ENCODE measurements at regions not wholly inside any gene's neighbourhood (a gene's known extent, or its start where the extent isn't known, plus 50 kb on each side); places are given as distances from the start of the nearest gene placed in this dataset.
"Not testable (repeated sequence)": the region's sequence is repeated elsewhere in the genome, so short reads cannot be mapped to it uniquely, and the experiment has no call there.

DNA sequence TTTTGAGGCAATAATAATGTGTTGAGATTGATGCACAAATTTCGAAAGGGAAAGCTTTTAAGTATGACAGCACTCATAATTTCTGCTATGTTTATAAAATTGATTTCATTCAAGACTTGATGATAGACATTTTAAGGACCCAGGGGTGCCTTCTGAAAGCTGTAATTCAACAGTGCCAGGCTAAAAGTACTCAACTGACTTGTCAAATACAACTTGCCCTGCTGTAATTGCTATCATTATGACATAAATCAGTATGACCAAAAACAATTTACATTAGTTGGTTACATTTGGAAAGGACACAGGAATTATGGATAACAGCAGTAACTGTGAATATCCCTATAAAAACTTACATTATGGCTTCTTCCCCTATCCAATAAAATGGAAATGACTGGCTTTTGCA lies 178.9 kb downstream of the MMUT start:
- Mint-ChIP-seq H3K36me3 (ENCODE audit: low read depth) (no peaks in the 10 kb centered on the region), H3K4me3 (no peak overlapping the region), H3K27me3 (ENCODE audit: insufficient read depth) (no peaks in the 10 kb centered on the region), H3K27ac (no peak overlapping the region), H3K9me3 (0 out of 2 replicates have a peak, but pooled peaks cover 4% of the 10 kb centered on the region), H3K4me1 (ENCODE audit: low read depth) (no peaks in the 10 kb centered on the region)
- no peak for DNase-seq
- TF ChIP-seq, protein P1, sequence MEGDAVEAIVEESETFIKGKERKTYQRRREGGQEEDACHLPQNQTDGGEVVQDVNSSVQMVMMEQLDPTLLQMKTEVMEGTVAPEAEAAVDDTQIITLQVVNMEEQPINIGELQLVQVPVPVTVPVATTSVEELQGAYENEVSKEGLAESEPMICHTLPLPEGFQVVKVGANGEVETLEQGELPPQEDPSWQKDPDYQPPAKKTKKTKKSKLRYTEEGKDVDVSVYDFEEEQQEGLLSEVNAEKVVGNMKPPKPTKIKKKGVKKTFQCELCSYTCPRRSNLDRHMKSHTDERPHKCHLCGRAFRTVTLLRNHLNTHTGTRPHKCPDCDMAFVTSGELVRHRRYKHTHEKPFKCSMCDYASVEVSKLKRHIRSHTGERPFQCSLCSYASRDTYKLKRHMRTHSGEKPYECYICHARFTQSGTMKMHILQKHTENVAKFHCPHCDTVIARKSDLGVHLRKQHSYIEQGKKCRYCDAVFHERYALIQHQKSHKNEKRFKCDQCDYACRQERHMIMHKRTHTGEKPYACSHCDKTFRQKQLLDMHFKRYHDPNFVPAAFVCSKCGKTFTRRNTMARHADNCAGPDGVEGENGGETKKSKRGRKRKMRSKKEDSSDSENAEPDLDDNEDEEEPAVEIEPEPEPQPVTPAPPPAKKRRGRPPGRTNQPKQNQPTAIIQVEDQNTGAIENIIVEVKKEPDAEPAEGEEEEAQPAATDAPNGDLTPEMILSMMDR (IDR thresholded peaks at IDR 0.05): no peak

DNA sequence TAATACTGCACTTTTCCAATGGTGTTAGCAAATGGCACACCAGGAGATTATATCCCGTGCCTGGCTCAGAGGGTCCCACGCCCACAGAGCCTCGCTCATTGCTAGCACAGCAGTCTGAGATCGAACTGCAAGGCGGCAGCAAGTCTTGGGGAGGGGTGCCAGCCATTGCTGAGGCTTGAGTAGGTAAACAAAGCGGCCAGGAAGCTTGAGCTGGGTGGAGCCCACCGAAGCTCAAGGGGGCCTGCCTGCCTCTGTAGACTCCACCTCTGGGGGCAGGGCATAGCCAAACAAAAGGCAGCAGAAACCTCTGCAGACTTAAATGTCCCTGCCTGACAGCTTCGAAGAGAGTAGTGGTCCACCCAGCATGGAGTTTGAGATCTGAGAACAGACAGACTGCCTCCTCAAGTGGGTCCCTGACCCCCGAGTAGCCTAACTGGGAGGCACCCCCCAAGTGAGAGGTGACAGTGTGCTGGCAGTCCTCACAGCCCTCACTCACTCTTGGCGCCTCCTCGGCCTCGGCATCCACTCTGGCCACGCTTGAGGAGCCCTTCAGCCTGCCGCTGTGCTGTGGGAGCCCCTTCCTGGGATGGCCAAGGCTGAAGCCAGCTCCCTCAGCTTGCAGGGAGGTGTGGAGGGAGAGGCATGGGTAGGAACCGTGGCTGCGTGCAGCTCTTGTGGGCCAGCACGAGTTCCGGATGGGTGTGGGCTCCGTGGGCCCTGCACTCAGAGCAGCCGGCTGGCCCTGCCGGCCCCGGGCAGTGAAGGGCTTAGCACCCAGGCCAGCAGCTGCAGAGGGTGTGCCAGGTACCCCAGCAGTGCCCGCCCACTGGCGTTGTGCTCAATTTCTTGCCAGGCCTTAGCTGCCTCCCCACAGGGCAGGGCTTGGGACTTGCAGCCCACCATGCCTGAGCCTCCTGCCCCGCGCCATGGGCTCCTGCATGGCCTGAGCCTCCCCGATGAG lies 188.0 kb downstream of the MMUT start:
- not testable (repeated sequence) for H3K36me3 Mint-ChIP-seq (ENCODE audit: low read depth); H3K27me3 Mint-ChIP-seq (ENCODE audit: insufficient read depth); H3K9me3 Mint-ChIP-seq; H3K27ac Mint-ChIP-seq; DNase-seq; H3K4me3 Mint-ChIP-seq; H3K4me1 Mint-ChIP-seq (ENCODE audit: low read depth)

DNA sequence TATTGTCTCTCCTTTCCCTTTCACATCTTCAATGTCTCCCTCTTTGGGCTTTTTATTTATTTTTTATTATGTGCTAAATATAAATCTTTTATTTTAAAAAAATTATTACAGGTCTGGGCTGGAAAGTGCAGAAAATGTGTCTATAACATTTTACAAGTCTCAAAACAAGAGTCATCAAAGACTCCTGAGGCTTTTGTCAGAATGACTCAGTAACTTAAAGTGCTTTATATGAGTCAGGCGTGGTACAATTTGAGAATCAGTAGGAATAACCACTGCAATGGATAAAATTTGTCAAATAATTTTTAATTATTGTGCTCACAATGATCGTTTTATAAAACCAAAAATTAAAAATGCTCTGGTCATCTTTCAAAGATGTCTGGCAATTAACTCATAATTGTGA lies 193.9 kb downstream of the MMUT start:
- H3K27me3 Mint-ChIP-seq (ENCODE audit: insufficient read depth): peaks cover 3% of the 10 kb centered on the region
- H3K4me3 Mint-ChIP-seq: no peak overlapping the region
- DNase-seq: peak; percentile 48
- TF ChIP-seq, protein P1 (IDR thresholded peaks at IDR 0.05): no peak
- H3K4me1 Mint-ChIP-seq (ENCODE audit: low read depth): peaks cover 18% of the 10 kb centered on the region; the same call in 1 of the 2 replicates
- H3K36me3 Mint-ChIP-seq (ENCODE audit: low read depth): 0 out of 2 replicates have a peak, but pooled peaks cover 3% of the 10 kb centered on the region
- no peak overlapping the region for H3K27ac Mint-ChIP-seq
- peaks cover 5% of the 10 kb centered on the region; the same call in 1 of the 2 replicates for H3K9me3 Mint-ChIP-seq

DNA sequence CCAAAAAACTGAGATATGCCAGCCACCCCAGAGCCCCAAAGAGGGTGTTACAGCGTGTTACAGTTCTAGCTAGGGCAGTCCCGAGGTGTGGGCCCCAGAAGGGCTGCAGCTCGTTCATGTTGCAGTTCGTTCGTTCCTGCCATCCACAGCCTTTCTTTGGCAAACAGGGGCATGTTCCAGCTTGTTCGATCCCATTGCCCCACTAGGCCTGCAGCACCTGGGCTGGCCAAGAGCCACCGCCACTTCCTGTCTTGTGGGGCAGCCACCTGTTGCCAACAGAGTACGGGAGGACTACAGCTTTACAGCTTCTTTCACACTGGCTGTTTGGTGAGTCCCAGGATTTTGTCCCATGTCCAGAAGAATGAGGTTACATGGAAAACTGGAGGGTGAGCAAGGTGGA lies 198.1 kb downstream of the MMUT start:
- H3K4me1 Mint-ChIP-seq (ENCODE audit: low read depth): peaks cover 16% of the 10 kb centered on the region
- H3K27me3 Mint-ChIP-seq (ENCODE audit: insufficient read depth): peaks cover 3% of the 10 kb centered on the region
- no peak overlapping the region for H3K4me3 Mint-ChIP-seq
- H3K9me3 Mint-ChIP-seq: peaks cover 5% of the 10 kb centered on the region; the same call in 1 of the 2 replicates
- H3K36me3 Mint-ChIP-seq (ENCODE audit: low read depth): 0 out of 2 replicates have a peak, but pooled peaks cover 3% of the 10 kb centered on the region
- TF ChIP-seq, protein P1 (IDR thresholded peaks at IDR 0.05): no peak
- H3K27ac Mint-ChIP-seq: no peak overlapping the region
- DNase-seq: no peak

DNA sequence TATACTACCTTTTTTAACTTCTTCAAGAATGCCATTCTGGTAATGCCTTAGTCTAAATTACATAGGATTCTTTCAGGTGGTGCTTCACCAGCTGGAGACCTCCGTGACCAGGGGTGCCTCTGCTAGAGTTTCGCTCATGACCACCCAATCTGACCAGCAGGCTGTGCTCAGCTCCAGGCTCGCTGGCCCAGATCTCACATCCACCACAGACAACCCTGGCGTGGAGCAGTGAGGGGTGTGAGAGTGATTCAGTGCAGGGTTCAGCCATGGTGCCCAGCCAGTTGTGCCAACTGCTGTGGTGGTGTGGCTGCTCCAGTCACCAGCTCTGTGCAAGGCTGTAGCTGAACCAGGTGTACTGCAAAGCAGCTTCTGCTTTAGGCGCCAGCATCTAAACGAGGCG lies 198.6 kb downstream of the MMUT start:
- Mint-ChIP-seq H3K9me3 (peaks cover 5% of the 10 kb centered on the region; the same call in 1 of the 2 replicates), H3K36me3 (ENCODE audit: low read depth) (0 out of 2 replicates have a peak, but pooled peaks cover 3% of the 10 kb centered on the region), H3K27ac (no peak overlapping the region), H3K4me1 (ENCODE audit: low read depth) (peaks cover 16% of the 10 kb centered on the region), H3K4me3 (no peak overlapping the region), H3K27me3 (ENCODE audit: insufficient read depth) (peaks cover 3% of the 10 kb centered on the region)
- DNase-seq: no peak
- TF ChIP-seq, protein P1 (IDR thresholded peaks at IDR 0.05): no peak

DNA sequence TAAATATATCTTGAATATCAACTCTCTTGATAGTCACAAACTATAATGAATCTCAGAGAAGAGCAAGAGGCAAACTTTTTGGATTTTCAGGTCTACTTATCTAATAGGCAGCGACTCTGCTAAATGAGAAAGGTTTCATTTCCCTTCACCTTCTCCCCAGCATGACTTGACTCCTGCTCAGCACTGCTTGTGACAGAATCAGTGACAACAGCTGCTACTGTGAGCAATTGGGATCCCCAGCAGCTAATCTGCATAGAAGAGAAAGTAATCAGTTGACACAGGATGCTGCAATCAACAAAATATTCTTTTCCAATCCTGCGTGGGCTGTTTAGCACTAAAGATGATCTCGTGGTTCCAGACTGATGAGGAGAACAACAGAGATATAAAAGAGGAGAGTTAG lies 205.5 kb downstream of the MMUT start:
- TF ChIP-seq, protein P1 (IDR thresholded peaks at IDR 0.05): no peak
- Mint-ChIP-seq H3K27me3 (ENCODE audit: insufficient read depth) (no peaks in the 10 kb centered on the region), H3K9me3 (no peaks in the 10 kb centered on the region), H3K36me3 (ENCODE audit: low read depth) (no peaks in the 10 kb centered on the region), H3K4me1 (ENCODE audit: low read depth) (peaks cover 11% of the 10 kb centered on the region), H3K4me3 (no peak overlapping the region), H3K27ac (no peak overlapping the region)
- no peak for DNase-seq
